ENCODE measurements at regions not wholly inside any gene's neighbourhood (a gene's known extent, or its start where the extent isn't known, plus 50 kb on each side); places are given as distances from the start of the nearest gene placed in this dataset.

DNA sequence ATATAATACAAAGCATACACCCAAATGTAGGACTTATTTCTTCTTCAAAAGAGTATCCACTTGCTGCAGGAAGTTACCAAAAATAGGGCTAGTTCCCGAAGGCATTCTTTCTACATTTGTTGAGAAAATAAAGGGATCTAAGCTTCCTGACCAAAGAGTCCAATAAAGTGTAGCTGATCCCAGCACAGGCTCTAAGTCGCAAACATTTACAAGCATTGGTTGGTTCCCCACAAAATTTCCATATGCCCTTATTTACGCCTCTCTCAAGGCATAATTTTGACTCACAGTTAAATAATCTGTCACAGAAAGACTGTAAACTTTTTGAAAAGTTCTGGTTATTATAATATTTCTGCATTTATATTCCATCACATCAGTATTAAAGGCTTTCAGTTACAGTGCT lies 1520.1 kb upstream of the ZEB2 start:
- no peaks in the 10 kb centered on the region for H3K36me3 Mint-ChIP-seq (ENCODE audit: insufficient read depth)
- no peak for ATAC-seq

DNA sequence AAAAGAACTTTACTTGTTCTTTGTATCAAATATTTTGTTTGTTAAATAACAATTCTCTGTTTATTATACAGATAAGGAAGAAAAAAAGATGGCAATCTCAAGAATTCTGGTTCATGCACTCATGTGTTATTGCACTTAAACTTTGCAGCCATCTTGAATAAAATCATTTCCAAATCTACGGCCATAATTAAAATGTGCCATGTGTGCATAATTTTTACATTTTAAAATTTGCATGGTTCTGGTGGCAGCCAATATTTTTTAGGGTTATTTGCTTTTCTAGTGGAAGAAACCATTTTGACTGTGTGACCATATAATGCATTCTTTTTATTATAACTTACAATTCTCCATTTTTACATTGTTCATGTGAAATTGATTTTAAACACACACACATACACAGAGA lies 1518.1 kb upstream of the ZEB2 start:
- H3K36me3 Mint-ChIP-seq (ENCODE audit: insufficient read depth): no peaks in the 10 kb centered on the region
- H3K27me3 Mint-ChIP-seq (ENCODE audit: low read depth): no peaks in the 10 kb centered on the region
- H3K9me3 Mint-ChIP-seq: no peaks in the 10 kb centered on the region
- H3K4me1 Mint-ChIP-seq (ENCODE audit: low read depth): no peaks in the 10 kb centered on the region
- DNase-seq (no peak), ATAC-seq (no peak)
- H3K4me3 Mint-ChIP-seq: no peak overlapping the region

More for the DNA sequence above, 1520.1 kb upstream of the ZEB2 start:
- Mint-ChIP-seq H3K27me3 (ENCODE audit: low read depth) (no peaks in the 10 kb centered on the region), H3K4me1 (ENCODE audit: low read depth) (no peaks in the 10 kb centered on the region), H3K4me3 (no peak overlapping the region), H3K9me3 (no peaks in the 10 kb centered on the region)
- DNase-seq: no peak

DNA sequence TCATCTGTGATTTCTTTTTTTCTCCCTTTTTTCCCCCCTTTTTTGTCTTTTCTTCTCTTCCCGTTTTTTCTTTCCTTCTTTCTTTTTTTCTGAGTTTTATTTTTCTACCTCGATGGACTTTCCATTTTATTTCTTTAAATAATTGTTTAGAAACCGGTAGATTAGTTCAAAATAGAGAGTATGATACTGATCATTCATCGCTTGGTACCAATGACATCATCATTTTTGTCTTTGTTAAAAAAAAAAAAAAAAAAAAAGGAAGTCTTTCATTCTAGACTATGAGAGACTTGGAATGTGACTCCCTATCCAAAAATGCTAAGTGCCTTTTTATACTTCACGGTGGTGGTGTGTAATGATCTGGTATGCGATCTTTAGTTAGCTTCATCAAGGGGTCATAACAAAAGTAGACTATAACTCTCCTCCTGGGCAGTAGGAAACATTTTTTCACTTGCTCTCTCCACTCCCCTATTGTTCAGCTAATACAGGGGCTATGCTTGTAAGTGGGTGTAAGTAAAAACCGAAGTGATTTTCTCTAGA lies 1517.5 kb upstream of the ZEB2 start:
- H3K36me3 Mint-ChIP-seq (ENCODE audit: insufficient read depth): no peaks in the 10 kb centered on the region
- no peaks in the 10 kb centered on the region for H3K9me3 Mint-ChIP-seq

DNA sequence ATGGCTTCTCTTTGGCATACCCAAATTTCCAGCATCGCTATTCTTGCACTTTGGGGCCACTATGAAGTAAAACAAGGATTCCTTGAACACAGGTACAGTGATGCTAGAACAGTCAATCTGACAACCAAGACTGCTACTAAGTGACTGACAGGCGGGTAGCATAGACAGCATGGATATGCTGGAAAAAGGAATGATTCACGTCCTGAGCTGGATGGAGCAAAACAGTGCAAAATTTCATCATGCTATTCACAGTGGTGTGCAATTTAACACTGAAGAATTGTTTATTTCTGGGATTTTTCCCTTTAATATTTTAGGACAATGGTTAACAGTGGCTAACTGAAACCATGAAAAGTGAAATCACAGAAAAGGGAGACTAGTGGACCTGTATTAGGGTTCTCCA lies 1511.2 kb upstream of the ZEB2 start:
- Mint-ChIP-seq H3K27me3 (ENCODE audit: low read depth) (no peaks in the 10 kb centered on the region), H3K4me3 (no peak overlapping the region)

More for the DNA sequence above, 1517.5 kb upstream of the ZEB2 start:
- Mint-ChIP-seq H3K4me1 (ENCODE audit: low read depth) (no peaks in the 10 kb centered on the region), H3K27me3 (ENCODE audit: low read depth) (no peaks in the 10 kb centered on the region), H3K4me3 (no peak overlapping the region)
- ATAC-seq: no peak
- no peak for DNase-seq

DNA sequence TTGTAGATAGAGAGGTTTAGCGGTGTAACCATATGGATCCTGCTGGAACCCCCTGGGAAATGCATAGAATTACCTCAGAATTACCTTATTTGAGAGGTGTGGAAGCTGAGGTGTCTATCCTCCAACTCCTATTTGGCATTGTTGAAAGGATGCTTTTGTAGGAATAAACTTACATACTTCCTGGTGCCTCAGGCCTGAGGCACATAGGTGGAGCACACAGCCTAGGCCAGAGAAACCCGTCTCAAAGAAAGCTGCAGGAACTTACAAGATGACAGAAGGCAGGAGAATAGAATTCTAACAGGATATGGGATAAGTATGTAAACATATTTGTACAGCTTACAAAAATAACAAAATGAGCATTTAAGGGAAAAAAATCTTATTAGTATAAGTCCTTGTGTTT lies 1507.2 kb upstream of the ZEB2 start:
- H3K4me3 Mint-ChIP-seq: no peak overlapping the region
- H3K36me3 Mint-ChIP-seq (ENCODE audit: insufficient read depth): no peaks in the 10 kb centered on the region
- ATAC-seq (no peak), DNase-seq (no peak)
- peaks cover 3% of the 10 kb centered on the region for H3K9me3 Mint-ChIP-seq
- H3K4me1 Mint-ChIP-seq (ENCODE audit: low read depth): no peaks in the 10 kb centered on the region
- no peaks in the 10 kb centered on the region for H3K27me3 Mint-ChIP-seq (ENCODE audit: low read depth)

More for the DNA sequence above, 1511.2 kb upstream of the ZEB2 start:
- DNase-seq: no peak
- H3K4me1 Mint-ChIP-seq (ENCODE audit: low read depth): no peaks in the 10 kb centered on the region
- ATAC-seq: no peak
- H3K36me3 Mint-ChIP-seq (ENCODE audit: insufficient read depth): no peaks in the 10 kb centered on the region
- H3K9me3 Mint-ChIP-seq: peaks cover 3% of the 10 kb centered on the region

DNA sequence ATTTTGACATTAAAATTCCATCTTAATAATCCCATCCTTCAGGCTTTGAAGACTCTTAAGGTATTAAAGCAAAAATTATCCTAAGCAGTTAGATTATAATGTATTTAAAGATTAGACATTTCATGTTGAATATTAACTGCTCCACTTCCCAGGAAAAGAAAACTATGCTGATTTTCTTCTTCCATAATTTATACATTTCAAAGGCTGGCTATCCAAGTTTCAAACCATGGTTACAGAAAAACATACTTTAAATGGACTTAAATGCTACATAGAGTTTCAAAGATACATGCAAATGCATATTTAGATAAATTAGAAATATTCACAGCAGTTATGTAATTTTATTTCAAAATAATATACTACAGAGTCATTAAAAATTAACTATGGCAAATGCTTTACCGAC lies 1505.6 kb upstream of the ZEB2 start:
- DNase-seq: no peak
- Mint-ChIP-seq H3K4me1 (ENCODE audit: low read depth) (no peaks in the 10 kb centered on the region), H3K9me3 (peaks cover 3% of the 10 kb centered on the region), H3K36me3 (ENCODE audit: insufficient read depth) (no peaks in the 10 kb centered on the region), H3K4me3 (no peak overlapping the region), H3K27me3 (ENCODE audit: low read depth) (no peaks in the 10 kb centered on the region)
- no peak for ATAC-seq

DNA sequence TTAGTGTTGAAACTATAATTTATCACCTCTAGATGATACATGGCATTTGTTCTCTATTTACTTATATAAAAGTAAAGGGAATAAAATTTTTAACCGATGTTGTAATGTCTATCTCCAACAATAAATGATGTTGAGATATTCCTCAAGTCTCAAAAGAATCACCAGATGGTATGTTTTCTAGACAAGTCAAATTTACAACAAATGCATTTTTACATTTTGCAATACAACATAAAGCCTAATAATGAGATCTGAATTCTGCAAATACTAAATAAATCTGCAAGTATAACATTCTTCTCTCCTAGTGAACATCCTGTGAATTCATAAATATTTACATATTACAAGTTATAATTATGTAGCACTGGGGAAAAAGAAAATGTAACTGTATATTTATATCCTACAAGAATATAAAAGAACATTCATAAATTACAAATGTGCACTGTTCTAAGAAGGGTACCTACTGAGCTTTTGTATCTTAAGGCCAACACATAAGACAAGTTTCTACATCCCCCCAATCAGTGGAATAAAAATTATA lies 1504.4 kb upstream of the ZEB2 start:
- Mint-ChIP-seq H3K36me3 (ENCODE audit: insufficient read depth) (no peaks in the 10 kb centered on the region), H3K4me1 (ENCODE audit: low read depth) (no peaks in the 10 kb centered on the region), H3K4me3 (no peak overlapping the region), H3K9me3 (peaks cover 3% of the 10 kb centered on the region), H3K27me3 (ENCODE audit: low read depth) (no peaks in the 10 kb centered on the region)
- ATAC-seq (no peak), DNase-seq (no peak)

DNA sequence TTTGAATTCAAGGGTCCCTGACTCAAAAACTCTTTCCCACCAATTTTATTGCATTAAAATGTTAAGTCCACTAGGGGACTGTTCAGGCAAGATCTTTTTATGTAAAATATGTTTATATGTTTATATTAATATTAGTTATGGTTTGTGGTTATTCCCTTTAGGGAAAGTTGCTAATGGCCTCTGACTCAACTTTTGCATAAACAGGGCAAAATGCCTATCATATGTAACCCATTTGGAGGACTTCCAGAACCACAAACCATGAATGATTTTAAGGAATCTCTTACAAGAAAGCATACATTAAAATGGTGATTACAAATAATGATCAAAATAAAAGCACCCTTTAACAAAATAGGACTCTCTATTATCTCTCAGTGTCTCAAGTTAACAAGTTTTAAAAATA lies 1484.5 kb upstream of the ZEB2 start:
- Mint-ChIP-seq H3K4me1 (ENCODE audit: low read depth) (no peaks in the 10 kb centered on the region), H3K9me3 (no peaks in the 10 kb centered on the region), H3K27me3 (ENCODE audit: low read depth) (no peaks in the 10 kb centered on the region), H3K36me3 (ENCODE audit: insufficient read depth) (no peaks in the 10 kb centered on the region), H3K4me3 (no peak overlapping the region)
- no peak for ATAC-seq
- DNase-seq: no peak

DNA sequence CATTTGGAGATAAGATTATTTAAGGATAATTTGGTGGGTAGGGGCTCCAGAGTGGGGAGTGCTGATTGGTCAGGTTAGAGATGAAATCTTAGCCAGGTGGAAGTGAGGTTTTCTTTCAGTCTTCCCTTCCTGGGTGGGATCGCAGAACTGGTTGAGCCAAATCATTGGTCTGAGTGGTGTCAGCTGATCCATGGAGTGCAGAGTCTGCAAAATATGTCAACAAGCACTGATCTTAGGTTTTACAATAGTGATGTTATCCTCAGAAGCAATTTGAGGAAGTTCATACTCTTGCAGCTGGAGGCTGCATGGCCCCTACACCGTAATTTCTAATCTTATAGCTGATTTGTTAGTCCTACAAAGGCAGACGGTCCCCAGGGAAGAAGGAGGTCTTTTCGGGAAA lies 1483.4 kb upstream of the ZEB2 start:
- ATAC-seq (no peak), DNase-seq (no peak)
- Mint-ChIP-seq H3K4me1 (ENCODE audit: low read depth) (no peaks in the 10 kb centered on the region), H3K9me3 (no peaks in the 10 kb centered on the region), H3K4me3 (no peak overlapping the region), H3K36me3 (ENCODE audit: insufficient read depth) (no peaks in the 10 kb centered on the region), H3K27me3 (ENCODE audit: low read depth) (no peaks in the 10 kb centered on the region)

DNA sequence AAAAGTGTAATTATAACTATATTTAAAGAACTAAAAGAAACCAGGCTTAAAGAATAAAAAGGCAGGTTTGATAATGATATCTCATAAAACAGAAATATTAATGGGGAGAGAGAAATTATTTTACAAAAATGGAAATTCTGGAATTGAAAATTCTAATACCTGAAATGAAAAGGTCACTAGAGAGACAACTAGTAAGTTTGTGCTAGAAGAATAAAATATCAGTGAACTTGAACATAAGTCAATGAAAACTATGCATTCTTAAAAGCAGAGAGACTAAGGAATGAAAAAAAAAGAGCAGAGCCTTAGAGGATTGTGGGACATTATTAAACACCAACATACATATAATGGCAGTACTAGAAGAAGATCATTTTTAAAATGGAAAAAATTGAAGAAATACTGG lies 1475.0 kb upstream of the ZEB2 start:
- Mint-ChIP-seq H3K4me3 (no peak overlapping the region), H3K4me1 (ENCODE audit: low read depth) (no peaks in the 10 kb centered on the region), H3K9me3 (peaks cover 12% of the 10 kb centered on the region), H3K36me3 (ENCODE audit: insufficient read depth) (no peaks in the 10 kb centered on the region), H3K27me3 (ENCODE audit: low read depth) (no peaks in the 10 kb centered on the region)
- DNase-seq: no peak
- no peak for ATAC-seq

DNA sequence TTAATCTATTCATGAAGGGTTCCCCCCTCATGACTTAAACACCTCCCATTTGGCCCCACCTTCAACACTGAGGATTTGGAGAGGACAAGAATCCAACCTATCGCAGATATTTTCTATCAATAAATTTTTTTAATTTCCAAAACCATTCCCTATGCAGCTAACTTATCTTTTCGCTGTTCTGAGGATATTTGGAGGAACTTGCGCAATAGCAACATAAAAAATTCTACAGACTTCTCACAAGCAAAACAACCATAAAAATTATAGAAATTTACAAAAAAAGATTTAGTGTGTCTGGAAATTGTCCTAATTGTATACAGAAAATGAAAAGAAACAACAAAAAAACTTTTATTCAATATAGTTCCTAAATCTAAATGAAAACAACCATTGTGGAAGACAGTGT lies 1472.7 kb upstream of the ZEB2 start:
- no peak for DNase-seq
- H3K27me3 Mint-ChIP-seq (ENCODE audit: low read depth): no peaks in the 10 kb centered on the region
- ATAC-seq: no peak
- no peak overlapping the region for H3K4me3 Mint-ChIP-seq
- H3K36me3 Mint-ChIP-seq (ENCODE audit: insufficient read depth): no peaks in the 10 kb centered on the region
- no peaks in the 10 kb centered on the region for H3K4me1 Mint-ChIP-seq (ENCODE audit: low read depth)
- peaks cover 12% of the 10 kb centered on the region for H3K9me3 Mint-ChIP-seq

DNA sequence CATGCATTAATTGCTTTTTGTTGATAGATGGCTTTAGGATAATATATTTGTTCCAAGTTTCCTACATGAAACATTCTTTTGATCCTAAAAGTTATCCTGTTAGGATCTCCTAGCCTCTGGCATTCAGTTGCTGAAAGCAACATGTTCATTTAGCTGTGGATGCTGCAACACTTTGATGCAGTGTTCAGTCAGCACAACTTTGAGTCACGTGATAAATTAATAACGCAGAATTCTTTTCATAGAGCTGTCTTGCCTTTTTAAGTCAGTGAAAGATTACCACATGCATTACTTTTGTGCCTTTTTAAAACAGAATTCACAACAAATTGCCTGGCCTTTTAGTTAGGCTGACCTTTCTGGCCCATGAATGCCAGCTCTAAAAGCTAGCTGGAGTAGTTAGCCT lies 1467.9 kb upstream of the ZEB2 start:
- Mint-ChIP-seq H3K4me1 (ENCODE audit: low read depth) (no peaks in the 10 kb centered on the region), H3K36me3 (ENCODE audit: insufficient read depth) (no peaks in the 10 kb centered on the region), H3K9me3 (no peaks in the 10 kb centered on the region), H3K4me3 (no peak overlapping the region), H3K27me3 (ENCODE audit: low read depth) (no peaks in the 10 kb centered on the region)
- DNase-seq (no peak), ATAC-seq (no peak)

DNA sequence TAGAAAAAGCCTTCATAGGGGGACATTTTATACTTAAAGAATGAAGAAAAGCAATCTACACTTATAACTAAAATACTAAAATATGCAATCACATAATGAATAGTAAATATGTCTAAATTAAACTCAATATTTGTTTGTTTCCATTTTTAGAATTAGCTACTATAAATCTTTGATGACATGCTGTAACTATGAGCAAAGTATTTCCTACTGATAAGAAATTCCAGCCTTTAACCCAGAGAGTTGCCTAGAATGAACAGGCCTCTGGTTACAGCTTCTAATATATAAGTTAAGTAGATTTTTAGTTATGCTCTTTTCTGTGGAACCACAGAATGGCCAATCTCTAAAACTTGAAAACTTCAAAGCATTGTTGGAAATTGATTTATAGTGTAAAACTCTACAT lies 1465.6 kb upstream of the ZEB2 start:
- Mint-ChIP-seq H3K9me3 (no peaks in the 10 kb centered on the region), H3K27me3 (ENCODE audit: low read depth) (no peaks in the 10 kb centered on the region), H3K4me3 (no peak overlapping the region), H3K4me1 (ENCODE audit: low read depth) (no peaks in the 10 kb centered on the region), H3K36me3 (ENCODE audit: insufficient read depth) (no peaks in the 10 kb centered on the region)
- ATAC-seq: no peak
- DNase-seq: no peak

DNA sequence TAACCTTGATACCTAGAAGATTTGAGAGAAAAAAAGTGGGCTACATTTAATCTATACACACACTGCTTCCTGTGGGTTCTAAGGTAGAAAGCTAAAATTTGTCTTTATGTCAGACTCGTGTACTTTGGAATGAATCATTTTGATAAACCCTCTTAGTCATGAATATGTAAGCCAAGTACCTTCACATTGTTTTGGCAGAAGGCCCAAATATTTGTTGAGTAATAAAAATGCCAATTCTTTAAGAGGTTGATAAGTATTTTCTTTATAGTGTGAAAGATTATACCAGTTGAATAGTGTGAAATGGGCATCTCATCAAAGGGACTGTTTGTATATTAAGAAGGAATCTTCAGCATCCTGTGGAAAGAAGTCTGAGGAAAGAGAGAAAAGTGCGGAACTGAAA lies 1464.7 kb upstream of the ZEB2 start:
- DNase-seq: no peak
- Mint-ChIP-seq H3K9me3 (no peaks in the 10 kb centered on the region), H3K36me3 (ENCODE audit: insufficient read depth) (no peaks in the 10 kb centered on the region), H3K4me3 (no peak overlapping the region), H3K4me1 (ENCODE audit: low read depth) (no peaks in the 10 kb centered on the region), H3K27me3 (ENCODE audit: low read depth) (no peaks in the 10 kb centered on the region)
- ATAC-seq: no peak

DNA sequence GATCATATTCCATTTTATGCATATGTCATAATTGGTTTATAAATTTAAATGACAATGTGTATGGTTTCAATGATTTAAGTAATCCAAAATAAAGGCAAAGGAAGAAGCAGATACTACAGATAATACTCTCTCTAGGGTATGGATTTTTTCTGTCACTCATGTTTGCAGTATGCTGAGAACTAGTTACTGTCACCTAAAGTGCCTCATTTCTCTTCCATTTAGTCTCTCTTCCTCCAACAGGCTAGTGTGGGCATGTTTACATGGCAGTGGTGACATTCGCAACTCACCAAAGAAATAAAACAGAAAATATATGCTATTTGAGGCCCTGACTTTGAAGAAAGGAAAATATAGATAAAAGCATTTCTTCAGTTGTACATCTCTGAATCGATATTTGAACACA lies 1460.4 kb upstream of the ZEB2 start:
- Mint-ChIP-seq H3K27me3 (ENCODE audit: low read depth) (no peaks in the 10 kb centered on the region), H3K4me1 (ENCODE audit: low read depth) (no peaks in the 10 kb centered on the region), H3K36me3 (ENCODE audit: insufficient read depth) (no peaks in the 10 kb centered on the region), H3K9me3 (no peaks in the 10 kb centered on the region), H3K4me3 (no peak overlapping the region)
- ATAC-seq (no peak), DNase-seq (no peak)

DNA sequence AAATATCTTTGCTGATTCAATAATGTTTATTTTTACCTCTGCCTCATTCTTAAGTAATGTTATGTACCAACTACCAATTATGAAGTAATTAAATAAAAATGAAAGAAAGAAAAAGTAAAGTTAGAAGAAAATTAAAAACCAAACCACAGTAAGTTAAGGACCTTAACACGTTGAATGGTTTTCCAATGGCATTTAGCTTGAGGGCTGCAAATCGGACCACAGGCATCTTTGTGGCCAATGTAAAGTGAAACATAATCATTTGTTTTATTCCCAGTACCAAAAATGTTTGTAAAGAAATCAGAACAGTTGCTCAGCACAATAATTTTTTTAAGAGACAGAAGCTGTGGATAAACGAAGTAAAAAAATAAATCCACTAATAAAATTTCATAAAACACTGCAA lies 1455.5 kb upstream of the ZEB2 start:
- no peaks in the 10 kb centered on the region for H3K36me3 Mint-ChIP-seq (ENCODE audit: insufficient read depth)
- ATAC-seq (no peak), DNase-seq (no peak)
- H3K27me3 Mint-ChIP-seq (ENCODE audit: low read depth): no peaks in the 10 kb centered on the region
- no peaks in the 10 kb centered on the region for H3K4me1 Mint-ChIP-seq (ENCODE audit: low read depth)
- H3K4me3 Mint-ChIP-seq: no peak overlapping the region
- H3K9me3 Mint-ChIP-seq: no peaks in the 10 kb centered on the region
